ENCODE measurements at regions not wholly inside any gene's neighbourhood (a gene's known extent, or its start where the extent isn't known, plus 50 kb on each side); places are given as distances from the start of the nearest gene placed in this dataset.

- no peak for TF ChIP-seq CTCF (IDR thresholded peaks at IDR 0.05)
- H3K27ac ChIP-seq, result no peak overlapping the region
- H3K27me3 ChIP-seq (ENCODE audit: control insufficient read depth, insufficient read depth, low read length), result no peaks in the 10 kb centered on the region
- no peaks in the 10 kb centered on the region for H3K36me3 ChIP-seq (ENCODE audit: control insufficient read depth, insufficient read depth, low read length)
- no peak overlapping the region for H3K4me2 ChIP-seq (ENCODE audit: low read length)
- no peak overlapping the region for H2AFZ ChIP-seq
- no peak overlapping the region for H3K9ac ChIP-seq
- no peaks in the 10 kb centered on the region for H3K4me1 ChIP-seq
- no peaks in the 10 kb centered on the region for H3K79me2 ChIP-seq
- no peaks in the 10 kb centered on the region for H3K9me3 ChIP-seq (ENCODE audit: control insufficient read depth, low read length)
- no peak overlapping the region for H3K4me3 ChIP-seq (ENCODE audit: low read depth, low read length)
Measured at GRCh38 chr13:62627226-62627625, 1211.6 kb upstream of the PCDH20 start.

GRCh38 chr13:62626771-62627170, 1211.1 kb upstream of the PCDH20 start:
- H3K4me1 ChIP-seq, result no peaks in the 10 kb centered on the region
- H3K4me2 ChIP-seq (ENCODE audit: low read length), result no peak overlapping the region
- H2AFZ ChIP-seq, result no peak overlapping the region
- H3K79me2 ChIP-seq, result no peaks in the 10 kb centered on the region
- no peak overlapping the region for H3K27ac ChIP-seq
- no peaks in the 10 kb centered on the region for H3K27me3 ChIP-seq (ENCODE audit: control insufficient read depth, insufficient read depth, low read length)
- H3K9ac ChIP-seq, result no peak overlapping the region
- H3K36me3 ChIP-seq (ENCODE audit: control insufficient read depth, insufficient read depth, low read length), result no peaks in the 10 kb centered on the region
- H3K4me3 ChIP-seq (ENCODE audit: low read depth, low read length), result no peak overlapping the region
- no peaks in the 10 kb centered on the region for H3K9me3 ChIP-seq (ENCODE audit: control insufficient read depth, low read length)
- TF ChIP-seq CTCF (IDR thresholded peaks at IDR 0.05), result no peak

GRCh38 chr13:62625214-62625881, 1209.7 kb upstream of the PCDH20 start:
- no peak overlapping the region for H2AFZ ChIP-seq
- no peak overlapping the region for H3K4me2 ChIP-seq (ENCODE audit: low read length)
- H3K4me3 ChIP-seq (ENCODE audit: low read depth, low read length), result no peak overlapping the region
- no peak overlapping the region for H3K9ac ChIP-seq
- H3K27me3 ChIP-seq (ENCODE audit: control insufficient read depth, insufficient read depth, low read length), result no peaks in the 10 kb centered on the region
- TF ChIP-seq CTCF (IDR thresholded peaks at IDR 0.05), result no peak
- H3K9me3 ChIP-seq (ENCODE audit: control insufficient read depth, low read length), result no peaks in the 10 kb centered on the region
- no peaks in the 10 kb centered on the region for H3K36me3 ChIP-seq (ENCODE audit: control insufficient read depth, insufficient read depth, low read length)
- no peaks in the 10 kb centered on the region for H3K79me2 ChIP-seq
- no peaks in the 10 kb centered on the region for H3K4me1 ChIP-seq
- H3K27ac ChIP-seq, result no peak overlapping the region

GRCh38 chr13:62613819-62614218, 1198.2 kb upstream of the PCDH20 start:
- no peak overlapping the region for H3K27ac ChIP-seq
- H3K4me3 ChIP-seq (ENCODE audit: low read depth, low read length), result no peak overlapping the region
- no peaks in the 10 kb centered on the region for H3K36me3 ChIP-seq (ENCODE audit: control insufficient read depth, insufficient read depth, low read length)
- H3K4me2 ChIP-seq (ENCODE audit: low read length), result no peak overlapping the region
- H3K4me1 ChIP-seq, result no peaks in the 10 kb centered on the region
- H3K79me2 ChIP-seq, result no peaks in the 10 kb centered on the region
- no peak overlapping the region for H3K9ac ChIP-seq
- TF ChIP-seq CTCF (IDR thresholded peaks at IDR 0.05), result no peak
- H3K27me3 ChIP-seq (ENCODE audit: control insufficient read depth, insufficient read depth, low read length), result no peaks in the 10 kb centered on the region
- H3K9me3 ChIP-seq (ENCODE audit: control insufficient read depth, low read length), result no peaks in the 10 kb centered on the region
- H2AFZ ChIP-seq, result no peak overlapping the region

- no peak overlapping the region for H3K4me2 ChIP-seq (ENCODE audit: low read length)
- H3K9me3 ChIP-seq (ENCODE audit: control insufficient read depth, low read length), result no peaks in the 10 kb centered on the region
- H3K79me2 ChIP-seq, result no peaks in the 10 kb centered on the region
- H3K36me3 ChIP-seq (ENCODE audit: control insufficient read depth, insufficient read depth, low read length), result no peaks in the 10 kb centered on the region
- no peak overlapping the region for H3K9ac ChIP-seq
- H3K27me3 ChIP-seq (ENCODE audit: control insufficient read depth, insufficient read depth, low read length), result no peaks in the 10 kb centered on the region
- no peak overlapping the region for H2AFZ ChIP-seq
- no peak overlapping the region for H3K4me3 ChIP-seq (ENCODE audit: low read depth, low read length)
- H3K27ac ChIP-seq, result no peak overlapping the region
- H3K4me1 ChIP-seq, result no peaks in the 10 kb centered on the region
- TF ChIP-seq CTCF (IDR thresholded peaks at IDR 0.05), result no peak
Measured at GRCh38 chr13:62611343-62611742, 1195.7 kb upstream of the PCDH20 start.

Measured in parathyroid adenoma (tissue), 2 donors.